ENCODE measurements at regions not wholly inside any gene's neighbourhood (a gene's known extent, or its start where the extent isn't known, plus 50 kb on each side); places are given as distances from the start of the nearest gene placed in this dataset.
"Not testable (repeated sequence)": the region's sequence is repeated elsewhere in the genome, so short reads cannot be mapped to it uniquely, and the experiment has no call there.

DNA sequence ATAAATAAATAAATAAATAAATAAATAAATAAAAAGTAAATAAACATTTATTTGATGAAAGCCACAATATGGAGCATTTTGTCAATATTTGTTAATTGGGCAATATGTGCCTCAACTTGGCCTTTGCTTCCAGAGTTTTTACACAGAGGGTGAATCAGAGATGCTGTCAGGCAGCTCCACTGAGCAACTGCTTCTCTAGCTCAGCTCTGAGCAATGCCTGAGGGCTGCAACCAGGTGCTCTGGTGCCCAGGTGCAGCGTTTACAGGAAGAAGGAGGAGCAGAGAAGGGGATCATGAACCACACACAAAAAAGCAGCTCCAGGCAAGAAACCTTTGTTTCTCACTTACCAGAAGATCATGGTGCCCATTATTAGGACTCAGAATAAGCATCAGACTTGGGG, 876.2 kb upstream of the AUTS2 start:
- Histone ChIP-seq H4K20me1 (ENCODE audit: control insufficient read depth, insufficient read depth, low read depth, low read length) (no peaks in the 10 kb centered on the region), H3K27ac (ENCODE audit: low read depth, low read length) (no peak overlapping the region), H3K4me3 (ENCODE audit: low read length) (no peak overlapping the region), H3K36me3 (ENCODE audit: control insufficient read depth, low read length) (no peaks in the 10 kb centered on the region), H3F3A (ENCODE audit: control insufficient read depth, insufficient read depth) (no peaks in the 10 kb centered on the region), H3K9me2 (replicated peaks; ENCODE audit: control insufficient read depth, low read length) (no peaks in the 10 kb centered on the region), H3K9me3 (ENCODE audit: control insufficient read depth, insufficient read depth, low read length) (no peaks in the 10 kb centered on the region), H3K4me2 (ENCODE audit: low read length) (no peak overlapping the region), H3K79me2 (ENCODE audit: control insufficient read depth, low read length) (no peaks in the 10 kb centered on the region), H3K27me3 (ENCODE audit: control insufficient read depth, low read length) (no peaks in the 10 kb centered on the region), H3K4me1 (ENCODE audit: control insufficient read depth, low read length) (no peaks in the 10 kb centered on the region)
- TF ChIP-seq CTCF (IDR thresholded peaks at IDR 0.05; ENCODE audit: low read depth, low read length, poor library complexity, severe bottlenecking) (no peak), EZH2phosphoT487 (IDR thresholded peaks at IDR 0.05; ENCODE audit: borderline replicate concordance, low read length) (no peak)

GRCh38 chr7:68724965-68725364, 873.3 kb upstream of the AUTS2 start:
- Histone ChIP-seq H3K27ac (ENCODE audit: low read depth, low read length) (no peak overlapping the region), H3K79me2 (ENCODE audit: control insufficient read depth, low read length) (no peaks in the 10 kb centered on the region), H3F3A (ENCODE audit: control insufficient read depth, insufficient read depth) (no peaks in the 10 kb centered on the region), H3K9me3 (ENCODE audit: control insufficient read depth, insufficient read depth, low read length) (no peaks in the 10 kb centered on the region), H3K4me2 (ENCODE audit: low read length) (no peak overlapping the region), H3K4me1 (ENCODE audit: control insufficient read depth, low read length) (no peaks in the 10 kb centered on the region), H3K4me3 (ENCODE audit: low read length) (no peak overlapping the region), H3K27me3 (ENCODE audit: control insufficient read depth, low read length) (no peaks in the 10 kb centered on the region), H4K20me1 (ENCODE audit: control insufficient read depth, insufficient read depth, low read depth, low read length) (no peaks in the 10 kb centered on the region), H3K9me2 (replicated peaks; ENCODE audit: control insufficient read depth, low read length) (no peaks in the 10 kb centered on the region), H3K36me3 (ENCODE audit: control insufficient read depth, low read length) (no peaks in the 10 kb centered on the region)
- no peak for TF ChIP-seq CTCF (IDR thresholded peaks at IDR 0.05; ENCODE audit: low read depth, low read length, poor library complexity, severe bottlenecking)
- no peak for TF ChIP-seq EZH2phosphoT487 (IDR thresholded peaks at IDR 0.05; ENCODE audit: borderline replicate concordance, low read length)

- no peaks in the 10 kb centered on the region for H4K20me1 ChIP-seq (ENCODE audit: control insufficient read depth, insufficient read depth, low read depth, low read length)
- H3K27me3 ChIP-seq (ENCODE audit: control insufficient read depth, low read length): no peaks in the 10 kb centered on the region
- H3K9me3 ChIP-seq (ENCODE audit: control insufficient read depth, insufficient read depth, low read length): no peaks in the 10 kb centered on the region
- H3K4me3 ChIP-seq (ENCODE audit: low read length): no peak overlapping the region
- no peaks in the 10 kb centered on the region for H3K36me3 ChIP-seq (ENCODE audit: control insufficient read depth, low read length)
- TF ChIP-seq CTCF (IDR thresholded peaks at IDR 0.05; ENCODE audit: low read depth, low read length, poor library complexity, severe bottlenecking) (peak; percentile 17), EZH2phosphoT487 (IDR thresholded peaks at IDR 0.05; ENCODE audit: borderline replicate concordance, low read length) (no peak)
- no peak overlapping the region for H3K27ac ChIP-seq (ENCODE audit: low read depth, low read length)
- H3K9me2 ChIP-seq (replicated peaks; ENCODE audit: control insufficient read depth, low read length): no peaks in the 10 kb centered on the region
- H3K79me2 ChIP-seq (ENCODE audit: control insufficient read depth, low read length): no peaks in the 10 kb centered on the region
- no peak overlapping the region for H3K4me2 ChIP-seq (ENCODE audit: low read length)
- no peaks in the 10 kb centered on the region for H3F3A ChIP-seq (ENCODE audit: control insufficient read depth, insufficient read depth)
- no peaks in the 10 kb centered on the region for H3K4me1 ChIP-seq (ENCODE audit: control insufficient read depth, low read length)
Measured at GRCh38 chr7:68725843-68726785, 872.2 kb upstream of the AUTS2 start.

- not testable (repeated sequence) for H3K36me3 ChIP-seq (ENCODE audit: control insufficient read depth, low read length); H3F3A ChIP-seq (ENCODE audit: control insufficient read depth, insufficient read depth); H3K27ac ChIP-seq (ENCODE audit: low read depth, low read length); H3K27me3 ChIP-seq (ENCODE audit: control insufficient read depth, low read length); H3K4me3 ChIP-seq (ENCODE audit: low read length); H4K20me1 ChIP-seq (ENCODE audit: control insufficient read depth, insufficient read depth, low read depth, low read length); H3K79me2 ChIP-seq (ENCODE audit: control insufficient read depth, low read length); H3K9me2 ChIP-seq (replicated peaks; ENCODE audit: control insufficient read depth, low read length); H3K4me1 ChIP-seq (ENCODE audit: control insufficient read depth, low read length); H3K4me2 ChIP-seq (ENCODE audit: low read length); H3K9me3 ChIP-seq (ENCODE audit: control insufficient read depth, insufficient read depth, low read length)
Measured at GRCh38 chr7:68728720-68729119, 869.6 kb upstream of the AUTS2 start.

All from DOHH2 (cell line).